Muscle of leg (tissue), 3 donors: ENCODE measurements at regions not wholly inside any gene's neighbourhood (a gene's known extent, or its start where the extent isn't known, plus 50 kb on each side); places are given as distances from the start of the nearest gene placed in this dataset.

Source experiments
- DNase-seq: peaks from one replicate; pipeline ENCODE4 v3.0.0; 2013
- H3K27ac ChIP-seq: one replicate; pipeline ENCODE4 v1.5.1; 2013; ENCODE audit warnings: mild to moderate bottlenecking, low read length, control low read depth
- H3K27me3 ChIP-seq: one replicate; pipeline ENCODE4 v1.6.1; 2013; ENCODE audit warnings: low read length; ENCODE audit not compliant: control insufficient read depth, insufficient read depth
- H3K36me3 ChIP-seq: one replicate; pipeline ENCODE4 v1.6.1; 2013; ENCODE audit warnings: low read length; ENCODE audit not compliant: control insufficient read depth, insufficient read depth
- H3K4me1 ChIP-seq: one replicate; pipeline ENCODE4 v1.6.1; 2013; ENCODE audit warnings: low read length; ENCODE audit not compliant: control insufficient read depth, insufficient read depth
- H3K4me3 ChIP-seq: one replicate; pipeline ENCODE4 v1.5.1; 2013; ENCODE audit warnings: low read length, control low read depth
- H3K9me3 ChIP-seq: replicated peaks from 2 replicates; pipeline ENCODE4 v1.6.1; 2013; ENCODE audit warnings: low read depth, low read length; ENCODE audit not compliant: control insufficient read depth
- whole genome bisulfite sequencing: methylation state at CpG from one replicate; pipeline ENCODE4 v1.1.5; 2013; ENCODE audit warnings: missing lambda C conversion rate; ENCODE audit not compliant: insufficient coverage; 5-methylcytosine and 5-hydroxymethylcytosine counted together

DNA sequence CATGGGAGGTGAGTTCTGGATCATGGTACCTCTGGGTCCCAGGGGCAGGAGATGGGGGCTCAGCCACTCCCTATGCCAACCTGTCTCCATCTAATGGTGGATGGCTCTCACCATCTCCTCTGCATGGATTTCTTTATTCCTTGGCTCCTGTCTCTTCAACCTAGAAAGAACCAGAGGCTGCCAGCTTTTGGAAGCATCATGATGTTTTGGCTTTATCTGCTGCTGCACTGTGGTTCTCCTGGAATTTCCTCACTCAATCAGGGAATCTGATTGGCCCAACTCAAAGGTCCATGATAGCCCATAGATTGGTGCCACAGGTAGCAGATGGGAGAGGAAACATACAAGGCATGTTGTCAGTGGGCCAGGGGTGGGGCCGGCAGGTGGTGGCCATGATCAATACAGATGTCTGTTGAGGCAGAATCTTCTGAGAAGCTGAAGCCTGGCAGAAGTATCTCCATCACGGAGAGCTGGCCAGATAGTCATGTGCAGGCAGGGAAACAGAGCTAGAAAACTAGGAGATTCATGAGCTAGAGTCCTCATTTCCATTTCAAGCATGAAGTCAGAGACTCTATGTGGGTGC is 158.2 kb downstream of the MACROH2A1 start:
- no peak overlapping the region for H3K27ac ChIP-seq
- H3K36me3 ChIP-seq, result no peaks in the 10 kb centered on the region
- DNase-seq, result no peak
- H3K9me3 ChIP-seq, result no peaks in the 10 kb centered on the region
- peaks cover 83% of the 10 kb centered on the region for H3K4me1 ChIP-seq
- H3K27me3 ChIP-seq, result peaks cover under 1% of the 10 kb centered on the region
- no peak overlapping the region for H3K4me3 ChIP-seq
- WGBS, result 90% methylated on average over 2 of the region's 2 CpGs

DNA sequence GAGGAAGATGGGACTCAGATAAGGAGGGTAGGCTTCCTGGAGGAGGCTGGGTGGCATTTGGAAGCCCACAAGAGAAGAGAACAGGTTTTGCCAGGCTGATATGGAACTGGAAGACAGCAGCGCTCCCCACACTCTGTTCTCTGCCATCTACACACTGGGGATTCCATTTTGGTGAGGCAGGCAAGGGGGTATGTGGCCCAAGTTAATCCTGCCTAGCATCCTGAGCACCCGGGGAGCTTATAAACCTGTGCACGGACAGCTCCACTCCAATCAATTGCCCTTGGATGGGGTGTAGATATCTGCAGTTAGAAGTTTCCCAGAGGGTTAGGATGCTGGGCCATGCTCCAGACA is 158.8 kb downstream of the MACROH2A1 start:
- Histone ChIP-seq H3K4me1 (peaks cover 82% of the 10 kb centered on the region), H3K36me3 (no peaks in the 10 kb centered on the region), H3K9me3 (no peaks in the 10 kb centered on the region), H3K27ac (no peak overlapping the region), H3K27me3 (peaks cover 2% of the 10 kb centered on the region), H3K4me3 (no peak overlapping the region)
- no CpG with 5 or more reads among the region's 3 CpGs for WGBS
- DNase-seq, result no peak

DNA sequence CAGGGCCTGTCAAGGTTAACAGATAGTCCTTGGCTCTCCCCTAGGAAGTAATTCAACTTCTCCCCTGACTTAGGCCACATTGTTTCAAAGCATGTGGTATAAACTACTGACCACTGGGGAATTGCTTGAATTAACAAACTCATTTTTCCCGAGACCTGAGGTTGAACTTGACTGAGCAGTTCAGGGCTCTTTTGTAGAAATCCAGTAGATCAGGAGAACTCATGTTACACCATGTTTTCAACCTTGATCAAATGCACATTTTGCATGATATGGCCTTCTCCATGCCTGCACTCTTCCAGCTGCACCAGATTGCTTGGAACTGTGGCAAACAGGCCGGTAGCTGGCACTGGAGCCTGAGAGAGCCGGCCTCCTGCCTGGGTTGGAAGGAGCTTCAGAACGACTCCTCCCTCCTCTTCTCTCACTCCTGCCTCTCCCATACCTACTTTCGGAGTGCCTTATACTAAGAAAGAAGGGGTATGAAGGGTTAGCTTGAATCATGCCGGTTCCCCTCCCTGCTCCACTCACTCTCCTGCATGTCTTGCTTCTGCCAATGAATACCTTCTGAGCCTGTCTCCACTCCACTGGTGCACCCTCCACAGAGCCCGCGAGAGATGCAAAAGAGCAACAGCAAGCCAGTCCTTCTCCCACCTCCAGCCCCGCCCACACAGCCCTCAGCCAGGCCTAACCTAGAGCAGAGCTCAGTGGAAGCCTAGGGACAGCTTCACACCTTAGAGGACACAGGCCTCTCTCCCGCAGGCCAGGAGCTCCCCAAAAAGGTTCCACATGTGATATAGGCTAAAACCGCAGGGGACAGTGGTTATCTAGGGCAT is 159.4 kb downstream of the MACROH2A1 start:
- peaks cover 80% of the 10 kb centered on the region for H3K4me1 ChIP-seq
- DNase-seq, result no peak
- no peak overlapping the region for H3K4me3 ChIP-seq

DNA sequence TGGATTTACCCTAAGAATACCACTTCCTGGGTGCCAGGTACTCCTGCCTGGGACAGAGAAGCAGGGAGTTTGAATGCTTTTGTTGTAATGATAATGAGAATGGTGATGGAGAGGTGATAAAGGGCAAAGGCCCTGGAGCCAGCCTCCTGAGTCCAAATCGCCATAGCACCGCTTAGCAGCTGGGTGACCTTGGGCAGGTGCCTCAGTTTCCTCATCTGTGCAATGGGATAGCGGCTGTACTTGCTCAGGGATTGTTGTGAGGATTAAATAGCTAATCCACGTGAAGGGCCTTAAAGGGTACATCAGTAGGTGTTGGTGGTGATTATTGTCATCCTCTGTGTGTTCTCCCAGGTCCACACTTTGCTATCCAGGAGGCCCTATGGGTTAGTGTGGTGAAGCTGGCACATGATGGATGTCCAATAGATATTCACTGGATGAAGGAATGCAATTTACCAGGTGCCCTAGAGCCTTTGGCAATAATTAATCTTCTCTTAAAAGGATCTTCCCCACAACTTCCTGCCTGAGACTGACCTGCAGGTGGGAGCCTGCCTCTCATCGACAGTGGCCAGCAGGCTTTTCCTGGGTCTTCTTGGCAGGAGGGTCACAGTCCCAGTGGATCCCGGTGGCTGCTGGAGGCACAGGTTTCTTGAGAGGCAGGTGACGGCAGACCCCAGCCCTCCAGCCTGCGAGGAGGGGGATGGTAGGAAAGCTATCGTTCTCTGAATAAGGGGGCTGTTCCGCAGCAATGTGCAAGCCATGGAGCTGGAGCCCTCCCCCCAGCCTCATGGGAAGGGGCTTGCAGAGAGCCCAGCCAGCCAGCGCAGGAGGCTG is 160.2 kb downstream of the MACROH2A1 start:
- 63% methylated on average over 9 of the region's 11 CpGs for WGBS
- DNase-seq, result no peak
- H3K4me1 ChIP-seq, result peaks cover 76% of the 10 kb centered on the region

More for the DNA sequence above, 159.4 kb downstream of the MACROH2A1 start:
- no peaks in the 10 kb centered on the region for H3K9me3 ChIP-seq
- no peaks in the 10 kb centered on the region for H3K36me3 ChIP-seq
- peaks cover 2% of the 10 kb centered on the region for H3K27me3 ChIP-seq
- WGBS, result 42% methylated on average over 3 of the region's 11 CpGs
- no peak overlapping the region for H3K27ac ChIP-seq

DNA sequence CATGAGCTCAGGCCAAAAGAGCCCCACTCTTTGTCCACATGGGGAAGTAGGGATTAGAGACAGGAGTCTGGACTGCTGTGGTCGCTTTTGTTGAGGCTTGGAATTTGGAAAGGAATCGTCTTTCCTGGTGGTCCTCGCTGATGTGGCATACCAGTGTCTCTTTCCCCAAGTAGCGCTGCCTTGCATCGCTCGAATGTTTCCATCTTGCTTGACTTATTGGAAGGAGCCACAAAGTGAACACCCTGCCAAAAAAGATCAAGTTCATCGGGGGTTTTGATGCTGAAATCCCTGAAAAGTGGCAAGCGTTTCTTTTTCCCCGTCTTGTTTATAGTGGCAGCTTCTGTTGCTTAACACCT is 161.3 kb downstream of the MACROH2A1 start:
- Histone ChIP-seq H3K4me3 (no peak overlapping the region), H3K36me3 (no peaks in the 10 kb centered on the region), H3K4me1 (peaks cover 75% of the 10 kb centered on the region), H3K27ac (no peak overlapping the region), H3K27me3 (peaks cover 2% of the 10 kb centered on the region), H3K9me3 (no peaks in the 10 kb centered on the region)
- WGBS, result 49% methylated on average over 9 of the region's 9 CpGs
- no peak for DNase-seq

More for the DNA sequence above, 160.2 kb downstream of the MACROH2A1 start:
- H3K36me3 ChIP-seq, result no peaks in the 10 kb centered on the region
- H3K4me3 ChIP-seq, result no peak overlapping the region
- no peak overlapping the region for H3K27ac ChIP-seq
- no peaks in the 10 kb centered on the region for H3K9me3 ChIP-seq
- H3K27me3 ChIP-seq, result peaks cover 2% of the 10 kb centered on the region

DNA sequence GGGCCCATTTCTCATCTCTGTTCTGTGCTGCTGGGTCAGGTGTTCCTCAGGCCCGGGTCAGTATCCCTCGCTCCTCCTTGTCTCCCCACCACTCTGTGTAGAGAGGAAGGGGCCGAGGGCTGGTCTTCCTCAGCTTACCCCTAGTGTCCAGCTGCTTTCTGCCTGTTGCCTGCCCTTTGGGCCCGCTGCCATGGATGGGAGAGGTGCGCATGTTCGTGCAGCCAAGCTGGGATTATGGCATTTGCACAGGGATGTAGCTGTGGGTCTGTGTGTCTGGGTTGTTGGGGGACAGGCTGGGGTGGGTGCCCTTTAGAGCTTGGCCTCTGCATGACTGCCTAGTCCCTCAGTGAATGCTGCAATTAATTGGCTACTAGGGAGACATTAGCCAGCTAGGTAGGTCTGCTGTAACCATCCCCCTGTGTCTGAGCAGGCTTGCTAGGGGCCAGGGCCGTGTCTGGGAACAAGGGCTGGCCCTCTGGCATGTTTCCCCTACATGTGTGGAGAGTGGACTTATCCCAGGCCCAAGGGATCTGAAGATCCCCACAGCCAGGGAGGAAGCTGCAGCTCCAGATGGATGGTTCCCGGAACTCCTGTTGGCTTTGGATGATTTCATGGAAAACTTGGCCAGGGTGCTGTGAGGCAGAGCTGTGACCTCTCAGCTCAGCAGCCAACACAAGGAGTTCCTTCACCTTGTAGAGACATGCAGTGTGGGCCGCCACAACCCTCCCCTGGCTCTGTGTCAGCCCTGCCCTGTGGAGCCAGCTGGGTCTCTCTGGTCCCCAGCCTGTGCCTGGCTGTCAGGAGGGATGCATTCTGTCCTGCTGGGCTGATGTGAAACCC is 161.9 kb downstream of the MACROH2A1 start:
- Histone ChIP-seq H3K27ac (peak overlapping the region; percentile 10), H3K9me3 (no peaks in the 10 kb centered on the region), H3K4me1 (peaks cover 70% of the 10 kb centered on the region), H3K27me3 (peaks cover 2% of the 10 kb centered on the region), H3K4me3 (no peak overlapping the region), H3K36me3 (no peaks in the 10 kb centered on the region)
- WGBS, result 31% methylated on average over 5 of the region's 9 CpGs
- peak; percentile 82 for DNase-seq

DNA sequence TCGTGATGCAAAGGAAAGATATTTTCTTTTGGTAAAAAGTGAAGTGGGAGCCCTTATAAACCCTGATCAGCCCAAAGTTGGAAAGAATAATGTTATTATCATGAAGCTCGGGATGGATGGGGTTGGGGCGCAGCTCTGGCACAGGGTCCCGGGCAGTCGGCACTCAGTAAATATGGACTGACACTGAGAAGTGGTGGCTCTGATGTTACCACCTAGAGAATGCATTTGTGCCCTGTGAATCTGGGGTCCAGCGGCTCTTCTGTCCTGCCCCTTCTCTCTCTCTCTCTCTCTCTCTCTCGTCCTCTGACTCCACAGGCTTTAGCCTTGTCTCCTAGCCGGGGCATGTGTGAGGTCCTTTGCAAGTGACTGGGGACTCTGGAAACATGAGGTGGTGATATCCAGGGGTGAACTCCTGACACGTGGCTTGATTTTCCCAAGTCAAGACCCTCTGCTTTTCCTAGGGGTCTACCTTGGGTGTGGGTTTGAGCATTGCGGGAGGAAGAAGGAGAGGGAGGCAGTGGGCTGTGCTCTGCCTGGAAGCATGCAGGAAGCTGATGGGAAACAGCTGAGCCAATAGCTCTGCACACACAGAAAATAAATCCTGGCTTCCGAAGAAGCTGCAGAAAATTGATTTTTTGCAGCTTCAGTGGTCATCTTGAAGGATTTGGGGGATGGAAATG is 162.7 kb downstream of the MACROH2A1 start:
- H3K4me3 ChIP-seq, result no peak overlapping the region
- DNase-seq, result peak; percentile 83
- H3K4me1 ChIP-seq, result peaks cover 63% of the 10 kb centered on the region

DNA sequence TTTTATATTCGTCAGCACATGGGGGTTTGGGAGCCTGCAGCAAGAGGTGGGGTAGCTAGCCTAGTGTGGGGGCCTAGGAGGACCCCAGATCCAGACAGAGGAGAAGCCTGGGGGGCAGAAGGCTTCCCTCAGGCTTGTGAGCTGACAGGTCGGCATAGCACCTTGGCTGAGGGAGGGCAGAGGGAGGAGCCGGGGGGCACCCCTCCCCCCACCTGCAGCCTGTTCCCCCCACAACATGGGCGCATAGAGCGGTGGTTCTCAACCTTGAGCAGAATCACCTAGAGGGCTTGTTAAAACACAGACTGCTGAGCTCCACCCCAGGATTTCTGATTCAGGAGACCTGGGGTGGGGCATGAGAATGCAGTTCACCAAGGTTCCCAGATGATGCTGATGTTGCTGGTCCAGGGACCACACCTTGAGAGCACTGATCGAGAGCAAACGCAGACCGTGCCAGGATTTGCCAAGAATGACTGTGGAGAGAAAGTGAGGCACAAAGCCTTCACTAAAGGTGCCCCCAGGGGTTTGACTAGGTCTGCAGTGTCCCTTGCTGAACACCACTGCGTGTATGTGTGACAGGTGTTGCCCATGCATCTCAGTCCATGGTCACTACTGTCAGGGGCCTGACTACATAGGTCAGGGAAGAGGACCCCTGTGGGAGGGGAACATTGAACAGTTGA is 163.3 kb downstream of the MACROH2A1 start:
- H3K9me3 ChIP-seq, result no peaks in the 10 kb centered on the region
- H3K27me3 ChIP-seq, result peaks cover 2% of the 10 kb centered on the region
- no peak for DNase-seq
- H3K27ac ChIP-seq, result no peak overlapping the region
- peaks cover 64% of the 10 kb centered on the region for H3K4me1 ChIP-seq
- no peaks in the 10 kb centered on the region for H3K36me3 ChIP-seq
- 85% methylated on average over 5 of the region's 9 CpGs for WGBS
- H3K4me3 ChIP-seq, result no peak overlapping the region

More for the DNA sequence above, 162.7 kb downstream of the MACROH2A1 start:
- no peaks in the 10 kb centered on the region for H3K9me3 ChIP-seq
- peak overlapping the region; percentile 24 for H3K27ac ChIP-seq
- peaks cover 2% of the 10 kb centered on the region for H3K27me3 ChIP-seq
- H3K36me3 ChIP-seq, result no peaks in the 10 kb centered on the region
- 56% methylated on average over 6 of the region's 11 CpGs for WGBS
